H1 (cell line): ENCODE measurements at regions not wholly inside any gene's neighbourhood (a gene's known extent, or its start where the extent isn't known, plus 50 kb on each side); places are given as distances from the start of the nearest gene placed in this dataset.

Source experiments
- CBX8 ChIP-seq: fragments of 300-800, 300-1000 bp; sonication (generic); IDR thresholded peaks from 2 replicates; pipeline ENCODE4 v1.7.1; 2016; ENCODE audit warnings: low read depth, low read length, borderline replicate concordance
- CTCF ChIP-seq, 3 experiments: IDR thresholded peaks; 1 replicate in 2 of 3; 2 replicates in 1 of 3; pipeline versions ENCODE4 v1.5.1 to v1.6.1; 2011; ENCODE audit warnings: low read length in 3 of 3, mild to moderate bottlenecking in 3 of 3, inconsistent platforms in 2 of 3, low read depth in 1 of 3, moderate library complexity in 1 of 3; ENCODE audit not compliant: insufficient read depth in 1 of 3; ENCODE audit errors: control extremely low read depth in 1 of 3
- EP300 ChIP-seq, 2 experiments: IDR thresholded peaks; 1 replicate in 1 of 2; 2 replicates in 1 of 2; pipeline ENCODE4 v1.6.1; 2011 to 2012; ENCODE audit warnings: low read depth in 2 of 2, low read length in 2 of 2, mild to moderate bottlenecking in 2 of 2, borderline replicate concordance in 1 of 2, inconsistent platforms in 1 of 2, moderate library complexity in 1 of 2
- EZH2 ChIP-seq: fragments of 200-600 bp; sonication (generic); IDR thresholded peaks from 2 replicates; pipeline ENCODE4 v1.7.1; 2012; ENCODE audit warnings: low read depth, mild to moderate bottlenecking, moderate library complexity, low read length, inconsistent platforms; ENCODE audit not compliant: severe bottlenecking
- POLR2A ChIP-seq, 2 experiments: IDR thresholded peaks; 1 replicate in 1 of 2; 2 replicates in 1 of 2; pipeline ENCODE4 v1.6.1; 2011; ENCODE audit warnings: low read depth in 2 of 2, low read length in 2 of 2, mild to moderate bottlenecking in 2 of 2; ENCODE audit errors: control extremely low read depth in 1 of 2
- POLR2AphosphoS5 ChIP-seq: IDR thresholded peaks from 2 replicates; pipeline ENCODE4 v1.6.1; 2011; ENCODE audit warnings: low read depth, low read length
- RAD21 ChIP-seq, 2 experiments: IDR thresholded peaks in 1 of 2; conservative IDR thresholded peaks in 1 of 2; 2 replicates each; pipeline ENCODE4 v1.6.1; 2011; ENCODE audit warnings: low read depth in 2 of 2, low read length in 2 of 2, improper control_type of control experiment in 1 of 2, inconsistent platforms in 1 of 2, mild to moderate bottlenecking in 1 of 2, moderate library complexity in 1 of 2
- RXRA ChIP-seq: IDR thresholded peaks from 2 replicates; pipeline ENCODE4 v1.6.1; 2011; ENCODE audit warnings: low read depth, mild to moderate bottlenecking, low read length, moderate library complexity; ENCODE audit not compliant: insufficient read depth
- TAF1 ChIP-seq: IDR thresholded peaks from 2 replicates; pipeline ENCODE4 v1.6.1; 2011; ENCODE audit warnings: mild to moderate bottlenecking, low read depth, low read length

GRCh38 chr6:121830736-121831135 is 395.3 kb downstream of the GJA1 start:
- TF ChIP-seq RAD21 (IDR thresholded peaks at IDR 0.05 in 1 of 2, conservative IDR thresholded peaks at IDR 0.05 in 1 of 2; ENCODE audit: low read depth in 2 of 2, low read length in 2 of 2) (no peak), CTCF (IDR thresholded peaks at IDR 0.05; ENCODE audit: control extremely low read depth in 1 of 3, insufficient read depth in 1 of 3, low read depth in 1 of 3, low read length in 3 of 3) (no peak), EP300 (IDR thresholded peaks at IDR 0.05; ENCODE audit: borderline replicate concordance in 1 of 2, low read depth in 2 of 2, low read length in 2 of 2) (no peak), CBX8 (no peak), POLR2A (IDR thresholded peaks at IDR 0.05; ENCODE audit: control extremely low read depth in 1 of 2, low read depth in 2 of 2, low read length in 2 of 2) (no peak), POLR2AphosphoS5 (no peak), RXRA (no peak), TAF1 (no peak), EZH2 (no peak)
